ENCODE measurements at regions not wholly inside any gene's neighbourhood (a gene's known extent, or its start where the extent isn't known, plus 50 kb on each side); places are given as distances from the start of the nearest gene placed in this dataset.

- Mint-ChIP-seq H3K4me3 (no peak overlapping the region), H3K27ac (no peak overlapping the region), H3K27me3 (no peaks in the 10 kb centered on the region), H3K36me3 (ENCODE audit: low read depth) (no peaks in the 10 kb centered on the region), H3K4me1 (no peaks in the 10 kb centered on the region), H3K9me3 (peaks cover 5% of the 10 kb centered on the region)
- CTCF ChIA-PET, result no interaction called here
- POLR2A ChIA-PET, result no interaction called here
- no peak for DNase-seq
Measured at GRCh38 chr5:18027241-18027867, 393.1 kb downstream of the TAF11L14 start.

- Mint-ChIP-seq H3K36me3 (ENCODE audit: low read depth) (no peaks in the 10 kb centered on the region), H3K27me3 (no peaks in the 10 kb centered on the region), H3K27ac (no peak overlapping the region), H3K4me1 (no peaks in the 10 kb centered on the region), H3K4me3 (no peak overlapping the region), H3K9me3 (peaks cover 5% of the 10 kb centered on the region)
- ChIA-PET CTCF (no interaction called here), POLR2A (no interaction called here)
- no peak for DNase-seq
Measured at GRCh38 chr5:18028036-18028435, 393.8 kb downstream of the TAF11L14 start.

- Mint-ChIP-seq H3K36me3 (ENCODE audit: low read depth) (no peaks in the 10 kb centered on the region), H3K27me3 (no peaks in the 10 kb centered on the region), H3K4me1 (no peaks in the 10 kb centered on the region), H3K27ac (no peak overlapping the region), H3K4me3 (no peak overlapping the region), H3K9me3 (peaks cover 5% of the 10 kb centered on the region)
- CTCF ChIA-PET, result no interaction called here
- no peak for DNase-seq
- POLR2A ChIA-PET, result no interaction called here
Measured at GRCh38 chr5:18032744-18033143, 398.5 kb downstream of the TAF11L14 start.

DNA sequence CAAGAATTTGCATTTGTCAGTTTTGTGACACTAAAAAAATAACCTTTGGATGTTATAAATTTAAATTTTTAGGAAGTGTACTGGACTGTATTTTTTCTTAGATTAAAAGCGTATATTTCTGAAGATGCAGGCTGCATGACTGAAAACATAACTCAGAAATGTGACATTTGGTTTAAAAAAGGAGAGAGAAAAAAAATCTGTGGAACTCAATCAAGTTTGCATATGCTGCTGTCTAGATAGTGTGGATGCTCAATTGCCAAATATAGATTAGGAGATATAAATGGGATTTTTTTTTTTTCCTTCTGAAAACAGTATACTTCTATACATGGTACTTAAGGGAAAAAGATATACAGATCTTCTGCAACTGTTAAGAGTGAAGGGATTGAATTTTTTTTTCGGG is 402.3 kb downstream of the TAF11L14 start:
- Mint-ChIP-seq H3K4me3 (no peak overlapping the region), H3K4me1 (no peaks in the 10 kb centered on the region), H3K9me3 (peaks cover 4% of the 10 kb centered on the region), H3K36me3 (ENCODE audit: low read depth) (no peaks in the 10 kb centered on the region), H3K27ac (no peak overlapping the region), H3K27me3 (no peaks in the 10 kb centered on the region)
- CTCF ChIA-PET, result no interaction called here
- DNase-seq, result no peak
- POLR2A ChIA-PET, result no interaction called here

DNA sequence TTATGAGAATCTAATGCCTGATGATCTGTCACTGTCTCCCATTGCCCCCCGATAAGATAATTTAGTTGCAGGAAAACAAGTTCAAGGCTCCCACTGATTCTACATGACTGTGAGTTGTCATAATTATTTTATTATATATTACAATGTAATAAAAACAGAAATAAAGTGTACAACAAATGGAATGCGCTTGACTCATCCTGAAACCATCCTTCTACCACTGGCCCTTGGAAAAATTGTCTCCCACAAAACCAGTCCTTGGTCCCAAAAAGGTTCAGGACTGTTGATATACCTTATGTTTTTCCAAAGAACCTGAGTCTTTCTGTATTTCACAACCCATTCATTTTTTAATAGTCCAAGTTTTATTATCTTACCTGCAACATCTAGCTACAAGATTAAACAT is 403.5 kb downstream of the TAF11L14 start:
- Mint-ChIP-seq H3K27me3 (no peaks in the 10 kb centered on the region), H3K4me1 (no peaks in the 10 kb centered on the region), H3K27ac (no peak overlapping the region), H3K4me3 (no peak overlapping the region), H3K36me3 (ENCODE audit: low read depth) (no peaks in the 10 kb centered on the region), H3K9me3 (no peaks in the 10 kb centered on the region)
- ChIA-PET CTCF (interaction anchor here (0.6 kb wide), 1 partner anchor 1219 kb away, joined by 3 read pairs; no protein-coding TSS in a partner anchor), POLR2A (no interaction called here)
- no peak for DNase-seq

GRCh38 chr5:18043344-18043743 is 409.1 kb downstream of the TAF11L14 start:
- Mint-ChIP-seq H3K36me3 (ENCODE audit: low read depth) (no peaks in the 10 kb centered on the region), H3K4me1 (no peaks in the 10 kb centered on the region), H3K4me3 (no peak overlapping the region), H3K27ac (no peak overlapping the region), H3K27me3 (no peaks in the 10 kb centered on the region), H3K9me3 (peaks cover 4% of the 10 kb centered on the region)
- ChIA-PET CTCF (no interaction called here), POLR2A (no interaction called here)
- DNase-seq, result no peak

DNA sequence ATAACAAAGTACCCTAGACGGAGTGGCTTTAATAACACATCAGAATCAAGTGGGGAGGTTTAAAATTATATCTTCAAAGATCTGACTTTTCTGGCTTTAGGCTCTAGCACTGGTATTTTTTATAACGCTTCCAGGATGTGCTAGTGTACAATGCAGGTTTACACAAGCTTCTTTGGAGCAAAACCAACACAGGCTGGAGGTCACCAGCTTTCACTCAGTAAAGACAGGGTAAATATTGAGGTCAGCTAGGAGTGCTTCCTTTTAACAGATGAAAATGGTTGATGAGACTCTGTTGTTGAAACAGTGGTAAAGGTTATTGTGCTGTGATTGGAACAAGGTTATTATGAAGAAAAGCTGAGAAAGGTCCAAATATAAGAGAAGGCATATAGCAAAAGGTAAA is 414.2 kb downstream of the TAF11L14 start:
- no peaks in the 10 kb centered on the region for H3K27me3 Mint-ChIP-seq
- POLR2A ChIA-PET, result no interaction called here
- CTCF ChIA-PET, result no interaction called here
- no peak overlapping the region for H3K4me3 Mint-ChIP-seq
- DNase-seq, result no peak
- H3K9me3 Mint-ChIP-seq, result peaks cover 4% of the 10 kb centered on the region
- H3K36me3 Mint-ChIP-seq (ENCODE audit: low read depth), result no peaks in the 10 kb centered on the region
- H3K27ac Mint-ChIP-seq, result no peak overlapping the region
- no peaks in the 10 kb centered on the region for H3K4me1 Mint-ChIP-seq

- Mint-ChIP-seq H3K27me3 (no peaks in the 10 kb centered on the region), H3K4me1 (no peaks in the 10 kb centered on the region), H3K4me3 (no peak overlapping the region), H3K36me3 (ENCODE audit: low read depth) (no peaks in the 10 kb centered on the region), H3K27ac (no peak overlapping the region), H3K9me3 (peaks cover 4% of the 10 kb centered on the region)
- no peak for DNase-seq
- POLR2A ChIA-PET, result no interaction called here
- CTCF ChIA-PET, result no interaction called here
Measured at GRCh38 chr5:18050345-18050744, 416.1 kb downstream of the TAF11L14 start.

DNA sequence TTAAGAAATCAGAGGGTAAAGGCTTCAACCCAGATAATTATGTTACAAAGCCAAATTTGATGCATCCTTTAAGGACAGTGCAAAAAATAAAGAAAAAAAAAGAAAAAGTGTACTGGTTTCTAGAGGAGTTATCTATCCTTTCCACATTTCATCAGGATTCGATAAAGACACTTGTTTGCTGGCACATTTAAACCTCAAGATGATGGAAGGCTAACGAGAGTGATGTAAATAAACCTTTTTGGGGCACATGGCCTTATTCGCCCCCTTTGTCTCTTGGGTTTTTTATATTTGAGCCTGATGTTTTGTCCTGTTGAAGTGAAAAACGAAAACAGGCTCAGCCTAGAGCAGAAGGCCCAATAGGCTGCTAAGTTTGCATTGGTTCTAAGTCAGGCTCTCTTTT is 416.5 kb downstream of the TAF11L14 start:
- DNase-seq, result no peak
- Mint-ChIP-seq H3K36me3 (ENCODE audit: low read depth) (no peaks in the 10 kb centered on the region), H3K9me3 (peaks cover 6% of the 10 kb centered on the region), H3K4me3 (no peak overlapping the region), H3K4me1 (no peaks in the 10 kb centered on the region), H3K27ac (no peak overlapping the region), H3K27me3 (no peaks in the 10 kb centered on the region)
- ChIA-PET POLR2A (no interaction called here), CTCF (no interaction called here)

GRCh38 chr5:18051953-18052352 is 417.7 kb downstream of the TAF11L14 start:
- POLR2A ChIA-PET, result no interaction called here
- no peaks in the 10 kb centered on the region for H3K36me3 Mint-ChIP-seq (ENCODE audit: low read depth)

GRCh38 chr5:18052569-18052968 is 418.3 kb downstream of the TAF11L14 start:
- H3K9me3 Mint-ChIP-seq, result peaks cover 2% of the 10 kb centered on the region
- H3K4me1 Mint-ChIP-seq, result no peaks in the 10 kb centered on the region
- no peak overlapping the region for H3K4me3 Mint-ChIP-seq
- DNase-seq, result no peak
- no peaks in the 10 kb centered on the region for H3K27me3 Mint-ChIP-seq
- CTCF ChIA-PET, result no interaction called here
- no peak overlapping the region for H3K27ac Mint-ChIP-seq
- POLR2A ChIA-PET, result no interaction called here
- no peaks in the 10 kb centered on the region for H3K36me3 Mint-ChIP-seq (ENCODE audit: low read depth)

More at GRCh38 chr5:18051953-18052352, 417.7 kb downstream of the TAF11L14 start:
- Mint-ChIP-seq H3K9me3 (peaks cover 5% of the 10 kb centered on the region), H3K4me3 (no peak overlapping the region), H3K27me3 (no peaks in the 10 kb centered on the region), H3K27ac (no peak overlapping the region), H3K4me1 (no peaks in the 10 kb centered on the region)
- no peak for DNase-seq
- CTCF ChIA-PET, result no interaction called here

DNA sequence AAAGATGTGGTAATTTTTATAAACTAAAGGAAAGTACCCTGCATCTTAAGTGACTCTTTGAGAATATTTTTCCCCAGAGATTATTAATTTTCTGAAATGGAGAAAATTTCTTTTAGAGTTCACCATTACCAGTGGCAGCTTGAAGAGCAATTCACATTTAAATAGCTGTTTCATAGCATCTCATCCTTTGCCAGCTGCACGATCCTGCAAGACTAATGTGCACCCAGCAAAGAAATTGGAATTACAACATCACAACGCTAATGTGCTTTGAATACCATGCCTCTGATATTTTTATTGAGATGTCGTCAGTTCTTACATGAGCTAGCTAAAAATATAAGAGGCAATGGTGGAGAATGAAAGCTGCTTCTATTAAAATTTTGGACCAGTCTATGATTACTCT is 423.5 kb downstream of the TAF11L14 start:
- Mint-ChIP-seq H3K4me1 (no peaks in the 10 kb centered on the region), H3K4me3 (no peak overlapping the region), H3K27ac (no peak overlapping the region), H3K9me3 (peaks cover 2% of the 10 kb centered on the region), H3K27me3 (no peaks in the 10 kb centered on the region), H3K36me3 (ENCODE audit: low read depth) (no peaks in the 10 kb centered on the region)
- ChIA-PET CTCF (no interaction called here), POLR2A (no interaction called here)
- DNase-seq, result no peak

- Mint-ChIP-seq H3K4me3 (no peak overlapping the region), H3K27ac (no peak overlapping the region), H3K36me3 (ENCODE audit: low read depth) (no peaks in the 10 kb centered on the region), H3K4me1 (no peaks in the 10 kb centered on the region), H3K27me3 (no peaks in the 10 kb centered on the region), H3K9me3 (peaks cover 4% of the 10 kb centered on the region)
- ChIA-PET POLR2A (no interaction called here), CTCF (no interaction called here)
- DNase-seq, result no peak
Measured at GRCh38 chr5:18067615-18068014, 433.4 kb downstream of the TAF11L14 start.

DNA sequence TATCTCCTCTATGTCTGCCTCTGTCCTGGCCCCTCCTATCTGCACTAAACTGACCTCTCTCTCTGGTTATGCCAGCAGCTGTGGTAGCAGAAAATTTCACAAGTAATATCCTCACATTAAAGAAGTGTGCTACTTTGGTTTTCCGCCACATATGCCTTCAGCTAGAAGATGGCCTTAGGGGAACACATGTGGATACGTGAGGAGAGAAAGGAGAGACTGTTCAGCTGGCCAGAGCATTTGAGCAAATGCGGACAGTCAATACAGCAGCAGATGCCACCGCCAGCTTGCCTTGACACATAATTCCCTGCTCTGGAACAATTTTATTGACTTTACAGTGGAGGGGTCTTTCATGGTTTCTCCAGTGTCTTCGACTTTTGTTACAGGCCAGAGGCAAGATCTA is 434.6 kb downstream of the TAF11L14 start:
- Mint-ChIP-seq H3K4me3 (no peak overlapping the region), H3K27me3 (no peaks in the 10 kb centered on the region), H3K27ac (no peak overlapping the region), H3K4me1 (no peaks in the 10 kb centered on the region), H3K9me3 (peaks cover 4% of the 10 kb centered on the region), H3K36me3 (ENCODE audit: low read depth) (no peaks in the 10 kb centered on the region)
- CTCF ChIA-PET, result no interaction called here
- POLR2A ChIA-PET, result no interaction called here
- DNase-seq, result no peak
